ENCODE measurements at regions not wholly inside any gene's neighbourhood (a gene's known extent, or its start where the extent isn't known, plus 50 kb on each side); places are given as distances from the start of the nearest gene placed in this dataset.

- TF ChIP-seq POLR2AphosphoS5 (IDR thresholded peaks at IDR 0.05) = no peak
- no peak for TF ChIP-seq CTCF (IDR thresholded peaks at IDR 0.05)
- no peak for TF ChIP-seq POLR2A (IDR thresholded peaks at IDR 0.05)
Observed at GRCh38 chr2:64315291-64315960, 138.5 kb upstream of the LGALSL start.
